Astrocyte (in vitro differentiated cells and primary cell): ENCODE measurements at regions not wholly inside any gene's neighbourhood (a gene's known extent, or its start where the extent isn't known, plus 50 kb on each side); places are given as distances from the start of the nearest gene placed in this dataset.

Source experiments
- EZH2 ChIP-seq: IDR thresholded peaks from 2 replicates; pipeline ENCODE4 v1.6.1; 2012; ENCODE audit warnings: mild to moderate bottlenecking, low read length, inconsistent platforms; ENCODE audit not compliant: insufficient read depth
- TF ChIP-seq, protein P1 (sequence below): IDR thresholded peaks from 2 replicates; pipeline ENCODE4 v1.5.1; 2011; ENCODE audit warnings: low read depth, mild to moderate bottlenecking, inconsistent platforms, low read length, moderate library complexity; ENCODE audit not compliant: insufficient read depth

DNA sequence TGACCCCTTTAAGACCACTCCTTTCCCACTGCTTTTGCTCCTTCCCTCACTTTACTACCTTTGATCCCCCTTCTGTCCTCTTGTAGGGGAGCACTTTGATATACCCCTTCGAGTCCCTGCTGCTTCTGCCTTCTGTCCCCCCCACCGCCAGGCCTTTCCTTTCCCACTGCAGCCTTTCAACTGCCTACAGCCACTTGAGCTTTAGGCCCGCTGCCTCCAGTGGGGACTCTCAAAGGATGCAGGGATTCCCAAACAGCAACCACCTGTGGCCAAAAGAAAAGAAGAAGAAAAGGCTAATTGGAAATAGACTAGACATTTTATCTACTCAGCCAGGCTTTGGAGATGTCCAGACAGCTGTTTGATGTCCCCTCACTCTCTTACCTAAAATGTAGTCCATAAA lies 77.0 kb upstream of the DTNBP1 start:
- TF ChIP-seq, protein P1, sequence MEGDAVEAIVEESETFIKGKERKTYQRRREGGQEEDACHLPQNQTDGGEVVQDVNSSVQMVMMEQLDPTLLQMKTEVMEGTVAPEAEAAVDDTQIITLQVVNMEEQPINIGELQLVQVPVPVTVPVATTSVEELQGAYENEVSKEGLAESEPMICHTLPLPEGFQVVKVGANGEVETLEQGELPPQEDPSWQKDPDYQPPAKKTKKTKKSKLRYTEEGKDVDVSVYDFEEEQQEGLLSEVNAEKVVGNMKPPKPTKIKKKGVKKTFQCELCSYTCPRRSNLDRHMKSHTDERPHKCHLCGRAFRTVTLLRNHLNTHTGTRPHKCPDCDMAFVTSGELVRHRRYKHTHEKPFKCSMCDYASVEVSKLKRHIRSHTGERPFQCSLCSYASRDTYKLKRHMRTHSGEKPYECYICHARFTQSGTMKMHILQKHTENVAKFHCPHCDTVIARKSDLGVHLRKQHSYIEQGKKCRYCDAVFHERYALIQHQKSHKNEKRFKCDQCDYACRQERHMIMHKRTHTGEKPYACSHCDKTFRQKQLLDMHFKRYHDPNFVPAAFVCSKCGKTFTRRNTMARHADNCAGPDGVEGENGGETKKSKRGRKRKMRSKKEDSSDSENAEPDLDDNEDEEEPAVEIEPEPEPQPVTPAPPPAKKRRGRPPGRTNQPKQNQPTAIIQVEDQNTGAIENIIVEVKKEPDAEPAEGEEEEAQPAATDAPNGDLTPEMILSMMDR = no peak
- TF ChIP-seq EZH2 = no peak
